ENCODE measurements at regions not wholly inside any gene's neighbourhood (a gene's known extent, or its start where the extent isn't known, plus 50 kb on each side); places are given as distances from the start of the nearest gene placed in this dataset.

- no peak for DNase-seq
- Mint-ChIP-seq H3K27me3 (peaks cover 32% of the 10 kb centered on the region), H3K4me1 (ENCODE audit: low read depth) (peaks cover 1% of the 10 kb centered on the region), H3K4me3 (no peak overlapping the region), H3K36me3 (ENCODE audit: low read depth) (no peaks in the 10 kb centered on the region), H3K9me3 (no peaks in the 10 kb centered on the region), H3K27ac (no peak overlapping the region)
These were observed 760.2 kb downstream of the RAB28 start for GRCh38 chr4:12723849-12724447.

DNA sequence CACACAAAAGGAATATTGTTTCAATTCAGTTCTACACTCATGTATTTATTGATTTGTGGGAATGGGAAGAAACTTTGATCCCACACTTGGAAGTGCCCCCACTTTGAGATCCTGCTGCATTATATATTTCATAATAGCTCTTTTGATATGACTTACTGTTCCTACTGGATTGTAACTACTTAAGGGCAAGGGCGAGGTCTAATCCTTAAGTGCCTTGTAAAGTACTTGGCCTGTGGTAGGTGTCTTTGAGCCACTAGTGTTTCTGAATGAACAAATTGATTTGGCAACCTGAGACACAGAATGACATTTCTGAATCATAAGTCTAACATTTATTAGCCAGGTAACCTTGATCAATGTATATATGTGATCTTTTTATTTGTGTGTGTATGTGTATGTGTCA lies 767.2 kb downstream of the RAB28 start:
- Mint-ChIP-seq H3K27ac (no peak overlapping the region), H3K4me1 (ENCODE audit: low read depth) (no peaks in the 10 kb centered on the region), H3K27me3 (peaks cover 2% of the 10 kb centered on the region), H3K9me3 (peaks cover 6% of the 10 kb centered on the region), H3K4me3 (no peak overlapping the region), H3K36me3 (ENCODE audit: low read depth) (no peaks in the 10 kb centered on the region)
- no peak for DNase-seq

- Mint-ChIP-seq H3K27ac (no peak overlapping the region), H3K27me3 (no peaks in the 10 kb centered on the region), H3K4me3 (no peak overlapping the region)
These were observed 771.3 kb downstream of the RAB28 start for GRCh38 chr4:12712648-12713339.

GRCh38 chr4:12707381-12708175 lies 776.6 kb downstream of the RAB28 start:
- no peak overlapping the region for H3K27ac Mint-ChIP-seq
- no peak for DNase-seq
- H3K27me3 Mint-ChIP-seq, result peaks cover 11% of the 10 kb centered on the region
- H3K4me3 Mint-ChIP-seq, result no peak overlapping the region
- H3K9me3 Mint-ChIP-seq, result peaks cover 3% of the 10 kb centered on the region
- H3K4me1 Mint-ChIP-seq (ENCODE audit: low read depth), result no peaks in the 10 kb centered on the region
- H3K36me3 Mint-ChIP-seq (ENCODE audit: low read depth), result no peaks in the 10 kb centered on the region

More at GRCh38 chr4:12712648-12713339, 771.3 kb downstream of the RAB28 start:
- H3K36me3 Mint-ChIP-seq (ENCODE audit: low read depth), result no peaks in the 10 kb centered on the region
- no peak for DNase-seq
- H3K9me3 Mint-ChIP-seq, result peaks cover 7% of the 10 kb centered on the region
- no peaks in the 10 kb centered on the region for H3K4me1 Mint-ChIP-seq (ENCODE audit: low read depth)

DNA sequence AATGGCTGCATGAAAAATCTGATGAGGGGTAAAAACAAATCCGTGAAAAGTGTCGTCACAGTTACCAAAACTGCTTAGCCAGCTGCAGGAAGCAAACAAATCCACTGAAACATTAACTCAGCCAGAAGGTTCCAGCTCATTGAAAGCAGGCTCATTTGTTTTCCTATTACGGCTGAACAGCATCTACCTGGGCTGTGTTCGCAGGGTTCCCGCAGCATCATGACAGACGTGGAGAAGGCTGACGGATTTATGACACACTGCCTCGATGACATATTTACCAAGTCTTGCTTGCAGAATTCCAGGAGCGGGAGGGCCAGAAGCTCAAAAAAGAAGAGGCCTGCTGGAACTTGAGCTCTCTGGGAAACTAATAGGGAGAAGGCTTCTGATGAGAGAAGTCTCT lies 781.1 kb downstream of the RAB28 start:
- Mint-ChIP-seq H3K27me3 (peaks cover 11% of the 10 kb centered on the region), H3K9me3 (no peaks in the 10 kb centered on the region), H3K4me3 (no peak overlapping the region), H3K27ac (no peak overlapping the region), H3K36me3 (ENCODE audit: low read depth) (no peaks in the 10 kb centered on the region), H3K4me1 (ENCODE audit: low read depth) (no peaks in the 10 kb centered on the region)
- no peak for DNase-seq

GRCh38 chr4:12701384-12701783 lies 782.8 kb downstream of the RAB28 start:
- Mint-ChIP-seq H3K4me1 (ENCODE audit: low read depth) (no peaks in the 10 kb centered on the region), H3K4me3 (no peak overlapping the region), H3K9me3 (no peaks in the 10 kb centered on the region), H3K36me3 (ENCODE audit: low read depth) (no peaks in the 10 kb centered on the region), H3K27me3 (peaks cover 11% of the 10 kb centered on the region), H3K27ac (no peak overlapping the region)
- no peak for DNase-seq

- Mint-ChIP-seq H3K36me3 (ENCODE audit: low read depth) (no peaks in the 10 kb centered on the region), H3K9me3 (no peaks in the 10 kb centered on the region), H3K4me3 (no peak overlapping the region), H3K27ac (no peak overlapping the region), H3K27me3 (no peaks in the 10 kb centered on the region), H3K4me1 (ENCODE audit: low read depth) (no peaks in the 10 kb centered on the region)
- no peak for DNase-seq
These were observed 786.2 kb downstream of the RAB28 start for GRCh38 chr4:12697970-12698369.

GRCh38 chr4:12692815-12693214 lies 791.3 kb downstream of the RAB28 start:
- Mint-ChIP-seq H3K27ac (no peak overlapping the region), H3K4me3 (no peak overlapping the region), H3K27me3 (no peaks in the 10 kb centered on the region), H3K4me1 (ENCODE audit: low read depth) (no peaks in the 10 kb centered on the region), H3K9me3 (no peaks in the 10 kb centered on the region), H3K36me3 (ENCODE audit: low read depth) (no peaks in the 10 kb centered on the region)
- no peak for DNase-seq

- Mint-ChIP-seq H3K36me3 (ENCODE audit: low read depth) (no peaks in the 10 kb centered on the region), H3K27me3 (no peaks in the 10 kb centered on the region), H3K27ac (no peak overlapping the region)
These were observed 793.0 kb downstream of the RAB28 start for GRCh38 chr4:12691168-12691567.

GRCh38 chr4:12689457-12689856 lies 794.7 kb downstream of the RAB28 start:
- Mint-ChIP-seq H3K27ac (no peak overlapping the region), H3K4me3 (no peak overlapping the region)

More at GRCh38 chr4:12691168-12691567, 793.0 kb downstream of the RAB28 start:
- Mint-ChIP-seq H3K9me3 (no peaks in the 10 kb centered on the region), H3K4me3 (no peak overlapping the region), H3K4me1 (ENCODE audit: low read depth) (no peaks in the 10 kb centered on the region)
- DNase-seq, result no peak

DNA sequence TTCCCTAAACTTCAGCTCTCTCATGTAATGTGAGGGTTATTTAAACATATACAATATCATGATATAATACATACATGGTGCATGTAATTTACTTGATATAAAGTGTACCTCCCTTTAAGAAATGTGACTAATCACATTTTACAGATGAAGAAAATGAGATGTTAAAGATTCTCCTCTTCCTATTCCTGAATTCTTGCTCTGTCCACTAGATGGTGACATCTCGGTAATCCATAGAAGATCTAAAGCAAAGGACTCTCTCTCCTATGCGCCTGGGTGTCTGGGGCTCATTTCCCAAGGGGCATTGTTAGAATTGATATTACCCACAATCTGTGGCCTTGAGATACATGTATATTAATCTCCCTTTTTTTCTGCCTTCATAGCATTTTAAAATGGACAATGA lies 804.9 kb downstream of the RAB28 start:
- Mint-ChIP-seq H3K4me1 (ENCODE audit: low read depth) (no peaks in the 10 kb centered on the region), H3K27me3 (no peaks in the 10 kb centered on the region), H3K27ac (no peak overlapping the region), H3K9me3 (peaks cover 11% of the 10 kb centered on the region), H3K36me3 (ENCODE audit: low read depth) (no peaks in the 10 kb centered on the region), H3K4me3 (no peak overlapping the region)
- no peak for DNase-seq

More at GRCh38 chr4:12689457-12689856, 794.7 kb downstream of the RAB28 start:
- no peaks in the 10 kb centered on the region for H3K36me3 Mint-ChIP-seq (ENCODE audit: low read depth)
- H3K27me3 Mint-ChIP-seq, result no peaks in the 10 kb centered on the region
- no peaks in the 10 kb centered on the region for H3K9me3 Mint-ChIP-seq
- no peak for DNase-seq
- H3K4me1 Mint-ChIP-seq (ENCODE audit: low read depth), result no peaks in the 10 kb centered on the region

DNA sequence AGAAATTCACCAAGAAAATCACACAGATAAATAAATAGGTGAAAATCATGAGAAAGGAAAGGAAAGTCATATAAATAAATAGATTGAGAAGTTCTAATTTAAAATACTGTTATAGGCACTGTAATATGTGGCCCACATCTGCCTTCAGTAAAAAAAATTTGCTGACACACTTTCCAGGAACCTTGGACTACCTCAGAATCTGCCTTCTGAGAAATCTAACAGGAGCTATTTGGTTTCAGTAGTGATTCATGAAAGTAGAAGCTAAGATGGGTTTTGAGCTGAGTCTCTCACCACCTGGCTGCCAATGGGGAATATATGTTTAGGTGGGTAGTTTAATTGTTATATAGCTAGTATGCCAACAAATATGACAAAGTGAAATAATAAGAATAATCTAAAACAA lies 810.0 kb downstream of the RAB28 start:
- H3K27ac Mint-ChIP-seq, result no peak overlapping the region
- no peaks in the 10 kb centered on the region for H3K36me3 Mint-ChIP-seq (ENCODE audit: low read depth)
- no peak for DNase-seq
- H3K27me3 Mint-ChIP-seq, result no peaks in the 10 kb centered on the region
- peaks cover 11% of the 10 kb centered on the region for H3K9me3 Mint-ChIP-seq
- H3K4me3 Mint-ChIP-seq, result no peak overlapping the region
- no peaks in the 10 kb centered on the region for H3K4me1 Mint-ChIP-seq (ENCODE audit: low read depth)

DNA sequence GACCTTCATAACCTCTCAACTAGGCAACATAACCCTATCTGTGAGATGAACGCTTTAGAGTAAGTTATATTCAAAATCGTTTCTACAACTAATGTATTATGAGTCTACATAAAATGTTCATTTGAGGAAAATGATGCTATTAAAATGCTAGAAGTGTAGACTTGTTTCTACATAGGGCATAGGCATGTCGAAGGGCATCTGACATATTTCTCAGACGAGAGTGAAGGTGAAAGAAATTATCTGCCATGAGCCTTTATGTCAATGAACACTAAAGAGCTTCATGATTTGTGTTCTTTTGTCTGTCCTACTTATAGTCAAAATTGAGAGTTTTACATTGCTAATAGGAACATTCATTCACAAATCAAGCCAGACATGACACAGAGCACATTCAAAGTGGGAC lies 811.8 kb downstream of the RAB28 start:
- Mint-ChIP-seq H3K36me3 (ENCODE audit: low read depth) (no peaks in the 10 kb centered on the region), H3K9me3 (peaks cover 11% of the 10 kb centered on the region), H3K27ac (no peak overlapping the region), H3K27me3 (no peaks in the 10 kb centered on the region), H3K4me3 (no peak overlapping the region), H3K4me1 (ENCODE audit: low read depth) (no peaks in the 10 kb centered on the region)
- DNase-seq, result no peak

- no peaks in the 10 kb centered on the region for H3K27me3 Mint-ChIP-seq
- H3K27ac Mint-ChIP-seq, result no peak overlapping the region
- no peak for DNase-seq
- H3K4me1 Mint-ChIP-seq (ENCODE audit: low read depth), result no peaks in the 10 kb centered on the region
- peaks cover 2% of the 10 kb centered on the region for H3K9me3 Mint-ChIP-seq
- H3K36me3 Mint-ChIP-seq (ENCODE audit: low read depth), result no peaks in the 10 kb centered on the region
- no peak overlapping the region for H3K4me3 Mint-ChIP-seq
These were observed 826.0 kb downstream of the RAB28 start for GRCh38 chr4:12658146-12658545.

DNA sequence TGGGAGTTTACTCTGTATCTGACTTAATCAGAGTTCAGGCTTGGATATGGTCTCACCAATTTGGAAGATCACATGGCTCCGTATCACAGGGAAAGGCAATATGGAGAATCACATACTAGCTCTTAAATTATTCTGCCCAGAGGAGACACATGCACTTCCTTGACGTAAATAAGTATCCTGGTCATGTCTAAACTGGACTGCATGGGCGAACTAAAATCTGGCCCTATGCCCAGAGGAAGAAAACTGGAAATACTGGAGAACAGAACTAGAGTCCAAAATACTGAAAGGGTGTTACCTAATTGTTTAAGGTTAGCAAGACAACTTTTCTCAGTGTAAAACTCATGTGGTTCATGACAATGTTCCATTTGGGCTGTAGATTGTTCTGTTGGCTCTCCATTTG lies 832.3 kb downstream of the RAB28 start:
- Mint-ChIP-seq H3K9me3 (peaks cover 2% of the 10 kb centered on the region), H3K27me3 (no peaks in the 10 kb centered on the region), H3K27ac (no peak overlapping the region), H3K4me3 (no peak overlapping the region), H3K36me3 (ENCODE audit: low read depth) (no peaks in the 10 kb centered on the region), H3K4me1 (ENCODE audit: low read depth) (no peaks in the 10 kb centered on the region)
- no peak for DNase-seq
